ENCODE measurements at regions not wholly inside any gene's neighbourhood (a gene's known extent, or its start where the extent isn't known, plus 50 kb on each side); places are given as distances from the start of the nearest gene placed in this dataset.

DNA sequence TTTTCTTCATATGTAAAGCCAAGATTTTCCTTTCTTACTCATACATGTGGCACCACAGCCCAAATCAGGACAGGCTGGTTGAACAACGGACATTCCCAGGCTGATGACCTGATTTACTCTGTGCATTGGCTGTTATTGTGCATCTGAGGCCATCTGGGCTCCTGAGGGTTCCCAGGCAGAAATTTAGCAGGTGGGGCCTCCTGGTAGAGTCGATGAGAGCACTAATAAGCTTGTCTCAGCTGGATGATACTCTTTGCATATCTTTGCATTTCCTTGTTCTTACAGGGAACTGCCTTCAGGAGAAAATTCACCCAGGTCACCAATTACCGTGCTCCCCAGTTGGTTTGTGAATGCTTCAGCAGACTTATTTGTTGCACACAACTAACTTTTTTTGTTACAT lies 605.1 kb downstream of the ELAVL2 start:
- no peak for DNase-seq (ENCODE audit: low spot score in 2 of 2, unreplicated experiment in 2 of 2)
- H3K9me3 Mint-ChIP-seq, result peaks cover 5% of the 10 kb centered on the region
- no peak for TF ChIP-seq CTCF (IDR thresholded peaks at IDR 0.05; ENCODE audit: unreplicated experiment)
- H3K27ac Mint-ChIP-seq, result no peak overlapping the region
- no peaks in the 10 kb centered on the region for H3K4me1 Mint-ChIP-seq
- H3K36me3 Mint-ChIP-seq, result no peaks in the 10 kb centered on the region
- H3K4me3 Mint-ChIP-seq, result no peak overlapping the region
- H3K27me3 Mint-ChIP-seq (ENCODE audit: low read depth), result peaks cover 2% of the 10 kb centered on the region

- no peak for DNase-seq (ENCODE audit: low spot score in 2 of 2, unreplicated experiment in 2 of 2)
- no peak overlapping the region for H3K27ac Mint-ChIP-seq
- no peak overlapping the region for H3K4me3 Mint-ChIP-seq
- no peaks in the 10 kb centered on the region for H3K27me3 Mint-ChIP-seq (ENCODE audit: low read depth)
- TF ChIP-seq CTCF (IDR thresholded peaks at IDR 0.05; ENCODE audit: unreplicated experiment), result no peak
- no peaks in the 10 kb centered on the region for H3K4me1 Mint-ChIP-seq
- no peaks in the 10 kb centered on the region for H3K9me3 Mint-ChIP-seq
- no peaks in the 10 kb centered on the region for H3K36me3 Mint-ChIP-seq
These were observed 596.1 kb downstream of the ELAVL2 start for GRCh38 chr9:23229890-23230317.

- TF ChIP-seq CTCF (IDR thresholded peaks at IDR 0.05; ENCODE audit: unreplicated experiment), result no peak
- no peak for DNase-seq (ENCODE audit: low spot score in 2 of 2, unreplicated experiment in 2 of 2)
- Mint-ChIP-seq H3K4me1 (no peaks in the 10 kb centered on the region), H3K9me3 (no peaks in the 10 kb centered on the region), H3K36me3 (no peaks in the 10 kb centered on the region), H3K27me3 (ENCODE audit: low read depth) (peaks cover 1% of the 10 kb centered on the region), H3K4me3 (no peak overlapping the region), H3K27ac (no peak overlapping the region)
These were observed 593.2 kb downstream of the ELAVL2 start for GRCh38 chr9:23232831-23233230.

DNA sequence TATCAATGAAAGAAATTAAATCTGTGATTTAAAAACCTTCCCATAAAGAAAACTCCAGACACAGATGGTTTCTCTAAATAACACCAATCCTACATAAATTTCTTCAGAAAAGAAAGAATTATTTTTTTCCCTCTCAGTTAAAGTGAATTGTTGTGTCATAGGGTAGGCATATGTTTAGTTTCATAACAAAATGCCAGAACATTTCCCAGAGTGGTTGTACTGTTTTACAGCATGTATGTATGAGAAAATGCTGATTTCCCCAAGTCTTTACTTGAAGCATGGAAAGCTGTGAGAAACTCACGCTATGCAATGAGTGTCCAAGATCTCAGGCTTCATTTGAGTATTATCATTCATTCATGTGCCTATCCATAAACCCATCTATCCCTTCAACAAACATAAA lies 582.5 kb downstream of the ELAVL2 start:
- H3K4me1 Mint-ChIP-seq, result no peaks in the 10 kb centered on the region
- H3K36me3 Mint-ChIP-seq, result no peaks in the 10 kb centered on the region
- no peak for DNase-seq (ENCODE audit: low spot score in 2 of 2, unreplicated experiment in 2 of 2)
- no peak overlapping the region for H3K27ac Mint-ChIP-seq
- H3K27me3 Mint-ChIP-seq (ENCODE audit: low read depth), result no peaks in the 10 kb centered on the region
- H3K9me3 Mint-ChIP-seq, result peaks cover 10% of the 10 kb centered on the region
- H3K4me3 Mint-ChIP-seq, result no peak overlapping the region
- TF ChIP-seq CTCF (IDR thresholded peaks at IDR 0.05; ENCODE audit: unreplicated experiment), result no peak

DNA sequence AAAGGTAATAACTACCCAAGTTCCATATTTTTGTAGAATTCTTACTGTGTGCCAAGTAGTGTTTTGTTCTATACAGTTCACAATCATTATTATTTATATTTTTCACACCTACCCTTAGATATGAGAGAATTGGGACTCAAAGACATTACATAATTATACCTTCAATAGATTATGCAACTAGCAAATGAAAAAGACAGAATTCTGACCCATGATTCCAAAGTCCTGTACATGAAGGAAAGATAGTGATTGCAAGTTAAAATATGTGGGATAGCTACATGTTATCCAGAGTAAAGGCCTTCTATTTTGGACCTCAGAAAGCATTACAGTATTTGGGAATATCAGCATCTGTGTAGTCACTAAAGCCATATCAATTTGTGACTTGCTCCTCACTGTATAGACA lies 581.0 kb downstream of the ELAVL2 start:
- H3K4me3 Mint-ChIP-seq, result no peak overlapping the region
- no peaks in the 10 kb centered on the region for H3K36me3 Mint-ChIP-seq
- no peak for DNase-seq (ENCODE audit: low spot score in 2 of 2, unreplicated experiment in 2 of 2)
- H3K27ac Mint-ChIP-seq, result no peak overlapping the region
- H3K27me3 Mint-ChIP-seq (ENCODE audit: low read depth), result no peaks in the 10 kb centered on the region
- TF ChIP-seq CTCF (IDR thresholded peaks at IDR 0.05; ENCODE audit: unreplicated experiment), result no peak
- no peaks in the 10 kb centered on the region for H3K4me1 Mint-ChIP-seq
- H3K9me3 Mint-ChIP-seq, result peaks cover 4% of the 10 kb centered on the region

All from mesothelial cell of epicardium (in vitro differentiated cells).